ENCODE measurements at regions not wholly inside any gene's neighbourhood (a gene's known extent, or its start where the extent isn't known, plus 50 kb on each side); places are given as distances from the start of the nearest gene placed in this dataset.

GRCh38 chr1:157403608-157404007, 148.7 kb downstream of the FCRL5 start:
- no peak for TF ChIP-seq CTCF (IDR thresholded peaks at IDR 0.05; ENCODE audit: low read depth, low read length, missing control alignments)
- H3K4me3 ChIP-seq (replicated peaks; ENCODE audit: low read depth, low read length): no peak overlapping the region
- DNase-seq (ENCODE audit: extremely low read depth, low read depth): no peak

- no peak for DNase-seq (ENCODE audit: extremely low read depth, low read depth)
- no peak overlapping the region for H3K4me3 ChIP-seq (replicated peaks; ENCODE audit: low read depth, low read length)
- no peak for TF ChIP-seq CTCF (IDR thresholded peaks at IDR 0.05; ENCODE audit: low read depth, low read length, missing control alignments)
Measured at GRCh38 chr1:157403203-157403602, 149.1 kb downstream of the FCRL5 start.

GRCh38 chr1:157400766-157401165, 151.5 kb downstream of the FCRL5 start:
- DNase-seq (ENCODE audit: extremely low read depth, low read depth): no peak
- no peak overlapping the region for H3K4me3 ChIP-seq (replicated peaks; ENCODE audit: low read depth, low read length)
- TF ChIP-seq CTCF (IDR thresholded peaks at IDR 0.05; ENCODE audit: low read depth, low read length, missing control alignments): no peak

- no peak for DNase-seq (ENCODE audit: extremely low read depth, low read depth)
- TF ChIP-seq CTCF (IDR thresholded peaks at IDR 0.05; ENCODE audit: low read depth, low read length, missing control alignments): no peak
- H3K4me3 ChIP-seq (replicated peaks; ENCODE audit: low read depth, low read length): no peak overlapping the region
Measured at GRCh38 chr1:157399984-157400382, 152.3 kb downstream of the FCRL5 start.

GRCh38 chr1:157399343-157399983, 152.9 kb downstream of the FCRL5 start:
- TF ChIP-seq CTCF (IDR thresholded peaks at IDR 0.05; ENCODE audit: low read depth, low read length, missing control alignments): no peak
- no peak for DNase-seq (ENCODE audit: extremely low read depth, low read depth)
- no peak overlapping the region for H3K4me3 ChIP-seq (replicated peaks; ENCODE audit: low read depth, low read length)

- peak; percentile 87 for DNase-seq (ENCODE audit: extremely low read depth, low read depth)
- no peak overlapping the region for H3K4me3 ChIP-seq (replicated peaks; ENCODE audit: low read depth, low read length)
- TF ChIP-seq CTCF (IDR thresholded peaks at IDR 0.05; ENCODE audit: low read depth, low read length, missing control alignments): no peak
Measured at GRCh38 chr1:157390651-157391050, 161.7 kb downstream of the FCRL5 start.

- DNase-seq (ENCODE audit: extremely low read depth, low read depth): no peak
- no peak overlapping the region for H3K4me3 ChIP-seq (replicated peaks; ENCODE audit: low read depth, low read length)
- TF ChIP-seq CTCF (IDR thresholded peaks at IDR 0.05; ENCODE audit: low read depth, low read length, missing control alignments): no peak
Measured at GRCh38 chr1:157388057-157388456, 164.3 kb downstream of the FCRL5 start.
